HepG2 (cell line): ENCODE measurements at regions not wholly inside any gene's neighbourhood (a gene's known extent, or its start where the extent isn't known, plus 50 kb on each side); places are given as distances from the start of the nearest gene placed in this dataset.

ENCODE experiments used
- ATAC-seq: fragments of 200-7000 bp; cut with Tn5 transposase; 3 replicates; pipeline ENCODE4 v1.9.1; 2020; ENCODE audit warnings: mild to moderate bottlenecking, moderate library complexity
- BruUV-seq: library from RNA; stranded (reverse); fragments of 400-500 nt; replicated peaks from 2 replicates; lab custom pipeline; 2021; lab: Mats Ljungman, UMichigan
- CTCF ChIA-PET: fragments of 300-600 bp; formaldehyde crosslinking; extraction: SDS; loops from one replicate; lab custom pipeline; 2021; ENCODE audit warnings: low total read pairs, inconsistent platforms, low intra/inter-chr PET ratio; lab: Yijun Ruan, JAX
- POLR2A ChIA-PET: fragments of 350-600 bp; sonication (Branson Sonifier 250); formaldehyde crosslinking; loops from one replicate; lab custom pipeline; 2020; ENCODE audit warnings: antibody characterized with exemption, inconsistent platforms; lab: Yijun Ruan, JAX
- DNase-seq: peaks from one replicate; pipeline ENCODE4 v3.0.0-alpha.2; 2015; ENCODE audit warnings: low spot score
- FAIRE-seq: peaks from 3 replicates; lab custom pipeline; 2011; peaks lifted over from hg19 to GRCh38; lab: Jason Lieb, UNC
- H2AFZ ChIP-seq: one replicate; pipeline ENCODE4 v1.6.1; 2011; ENCODE audit warnings: low read length, inconsistent platforms
- H3K27ac ChIP-seq: fragments of 300-600 bp; 3 replicates; pipeline ENCODE4 v1.8.0; 2011; ENCODE audit warnings: mixed run types, mild to moderate bottlenecking, mixed read lengths, low read length, inconsistent platforms; ENCODE audit not compliant: insufficient read depth; ENCODE audit errors: extremely low read length
- H3K27me3 ChIP-seq, 2 experiments: fragments of 200-600 bp in 1 of 2; 2 replicates in 1 of 2; 3 replicates in 1 of 2; pipeline versions ENCODE4 v1.6.0 to v1.8.0; 2011; ENCODE audit warnings: low read length in 2 of 2, mild to moderate bottlenecking in 2 of 2, moderate library complexity in 2 of 2, inconsistent platforms in 1 of 2; ENCODE audit not compliant: insufficient read depth in 2 of 2, control insufficient read depth in 1 of 2
- H3K36me3 ChIP-seq, 2 experiments: fragments of 200-600 bp in 1 of 2; replicated peaks in 1 of 2; 2 replicates in 1 of 2; 3 replicates in 1 of 2; pipeline versions ENCODE4 v1.5.1 to v1.8.0; 2011; ENCODE audit warnings: low read length in 2 of 2, inconsistent platforms in 1 of 2; ENCODE audit not compliant: insufficient read depth in 2 of 2, control insufficient read depth in 1 of 2
- H3K4me1 ChIP-seq: 2 replicates; pipeline ENCODE4 v1.5.1; 2012; ENCODE audit warnings: low read length, inconsistent platforms; ENCODE audit not compliant: insufficient read depth
- H3K4me2 ChIP-seq: 2 replicates; pipeline ENCODE4 v1.6.0; 2011; ENCODE audit warnings: low read depth, low read length, inconsistent platforms
- H3K4me3 ChIP-seq, 3 experiments: fragments of 200-600 bp in 1 of 3; sonication (generic), shearing (Covaris generic) in 1 of 3; replicated peaks in 1 of 3; 2 replicates each; pipeline ENCODE4 v1.5.1; 2011 to 2016; ENCODE audit warnings: low read length in 3 of 3, inconsistent platforms in 2 of 3, low read depth in 2 of 3, mild to moderate bottlenecking in 2 of 3, control low read depth in 1 of 3, mixed read lengths in 1 of 3; ENCODE audit not compliant: insufficient read depth in 1 of 3
- H3K79me2 ChIP-seq: one replicate; pipeline ENCODE4 v1.6.1; 2011; ENCODE audit warnings: low read length, inconsistent platforms; ENCODE audit not compliant: insufficient read depth
- H3K9ac ChIP-seq: 2 replicates; pipeline ENCODE4 v1.6.0; 2011; ENCODE audit warnings: mild to moderate bottlenecking, low read depth, low read length, inconsistent platforms; ENCODE audit not compliant: insufficient read depth
- H3K9me3 ChIP-seq: 2 replicates; pipeline ENCODE4 v1.5.1; 2012; ENCODE audit warnings: mild to moderate bottlenecking, low read length
- H4K20me1 ChIP-seq: 2 replicates; pipeline ENCODE4 v1.6.0; 2011; ENCODE audit warnings: inconsistent platforms, mild to moderate bottlenecking, low read length, moderate library complexity; ENCODE audit not compliant: insufficient read depth
- ARNT2 ChIP-seq: sonication (generic); formaldehyde crosslinking; IDR thresholded peaks from 2 replicates; pipeline ENCODE4 v1.8.0; 2022; ENCODE audit warnings: mild to moderate bottlenecking, low read depth, missing genetic modification reagents, moderate library complexity
- DNMT1 ChIP-seq: sonication (generic); formaldehyde crosslinking; IDR thresholded peaks from 2 replicates; pipeline ENCODE4 v1.5.1; 2020; ENCODE audit warnings: mild to moderate bottlenecking, missing genetic modification reagents
- EEA1 ChIP-seq: sonication (generic); formaldehyde crosslinking; IDR thresholded peaks from 2 replicates; pipeline ENCODE4 v1.5.1; 2020; ENCODE audit warnings: mild to moderate bottlenecking, missing genetic modification reagents, borderline replicate concordance
- GATAD2A ChIP-seq: IDR thresholded peaks from 2 replicates; pipeline ENCODE4 v1.6.1; 2016
- KAT8 ChIP-seq: IDR thresholded peaks from 2 replicates; pipeline ENCODE4 v1.6.1; 2016; ENCODE audit warnings: missing genetic modification reagents, missing compliant biosample characterization
- MTF2 ChIP-seq: sonication (generic); formaldehyde crosslinking; IDR thresholded peaks from 2 replicates; pipeline ENCODE4 v1.5.0; 2020; ENCODE audit warnings: missing genetic modification reagents, borderline replicate concordance
- MXD3 ChIP-seq: IDR thresholded peaks from 2 replicates; pipeline ENCODE4 v1.6.1; 2016; ENCODE audit warnings: mild to moderate bottlenecking, missing biosample characterization, missing genetic modification reagents
- NFE2L1 ChIP-seq: sonication (generic); formaldehyde crosslinking; IDR thresholded peaks from 2 replicates; pipeline ENCODE4 v1.4.0; 2020; ENCODE audit warnings: missing genetic modification reagents, mild to moderate bottlenecking, borderline replicate concordance
- PRDM4 ChIP-seq: sonication (generic); formaldehyde crosslinking; IDR thresholded peaks from 2 replicates; pipeline ENCODE4 v1.9.0; 2021; ENCODE audit warnings: missing genetic modification reagents, borderline replicate concordance
- REL ChIP-seq: sonication (generic); formaldehyde crosslinking; conservative IDR thresholded peaks from 2 replicates; pipeline ENCODE4 v1.8.0; 2022; ENCODE audit warnings: mild to moderate bottlenecking, missing genetic modification reagents, moderate library complexity
- SRSF9 ChIP-seq: fragments of 200-400 bp; formaldehyde crosslinking; IDR thresholded peaks from 2 replicates; pipeline ENCODE4 v1.6.1; 2018; ENCODE audit warnings: borderline replicate concordance, mild to moderate bottlenecking, low read depth, low read length; ENCODE audit not compliant: insufficient read depth, poor library complexity, severe bottlenecking
- TEAD2 ChIP-seq: sonication (generic); formaldehyde crosslinking; IDR thresholded peaks from 2 replicates; pipeline ENCODE4 v1.9.0; 2021; ENCODE audit warnings: missing genetic modification reagents
- TEAD3 ChIP-seq: optimal IDR thresholded peaks from 2 replicates; pipeline ENCODE3; 2016; ENCODE audit warnings: borderline replicate concordance
- ZBTB7B ChIP-seq: sonication (generic); formaldehyde crosslinking; IDR thresholded peaks from 2 replicates; pipeline ENCODE4 v1.4.0; 2020; ENCODE audit warnings: missing genetic modification reagents
- ZNF24 ChIP-seq: fragments of 450-650 bp; IDR thresholded peaks from 2 replicates; pipeline ENCODE4 v1.6.1; 2017; ENCODE audit warnings: antibody characterized with exemption, mild to moderate bottlenecking
- ZNF253 ChIP-seq: sonication (generic); formaldehyde crosslinking; IDR thresholded peaks from 2 replicates; pipeline ENCODE4 v1.8.0; 2022; ENCODE audit warnings: mild to moderate bottlenecking, missing genetic modification reagents, borderline replicate concordance
- ZNF350 ChIP-seq: sonication (generic); formaldehyde crosslinking; IDR thresholded peaks from 2 replicates; pipeline ENCODE4 v1.4.0; 2020; ENCODE audit warnings: mild to moderate bottlenecking, low read depth, missing genetic modification reagents, borderline replicate concordance
- ZNF670 ChIP-seq: sonication (generic); formaldehyde crosslinking; IDR thresholded peaks from 2 replicates; pipeline ENCODE4 v1.8.0; 2022; ENCODE audit warnings: mild to moderate bottlenecking, missing genetic modification reagents, borderline replicate concordance
- ZSCAN9 ChIP-seq: IDR thresholded peaks from 2 replicates; pipeline ENCODE4 v1.6.1; 2016; ENCODE audit warnings: borderline replicate concordance
- WGBS: methylation state at CpG from one replicate; pipeline ENCODE4 v1.1.6; 2017; ENCODE audit warnings: low lambda C conversion rate; 5-methylcytosine and 5-hydroxymethylcytosine counted together
- in situ Hi-C: cut with HindIII; loops from 2 replicates; pipeline ENCODE4 v1.10.0; 2017; ENCODE audit warnings: low pct_unique_long_range_greater_than_20kb; ENCODE audit not compliant: extremely low pct_ligation_motif_present
- intact Hi-C: fragments of 100-400 bp; cut with micrococcal nuclease; formaldehyde crosslinking; loops from one replicate; pipeline ENCODE4 v1.10.0; 2022; ENCODE audit not compliant: unreplicated experiment

GRCh38 chr5:136905571-136905970 lies 540.2 kb upstream of the TRPC7 start:
- POLR2A ChIA-PET: no interaction called here
- Histone ChIP-seq H3K27me3 (peaks cover 0 to 3% of the 10 kb centered on the region in 2 experiments; a peak in 1 of 5 replicates), H4K20me1 (no peaks in the 10 kb centered on the region), H3K27ac (no peak overlapping the region), H3K4me3 (no peak overlapping the region), H3K4me1 (no peaks in the 10 kb centered on the region), H3K4me2 (no peak overlapping the region), H2AFZ (no peak overlapping the region), H3K9ac (no peak overlapping the region), H3K36me3 (no peaks in the 10 kb centered on the region), H3K79me2 (no peaks in the 10 kb centered on the region), H3K9me3 (no peaks in the 10 kb centered on the region)
- no TSS peak for BruUV-seq
- DNase-seq (no peak), ATAC-seq (no peak), FAIRE-seq (no peak)
- in situ Hi-C loops (no loop called here), intact Hi-C loops (no loop called here)
- TF ChIP-seq SRSF9 (no peak), EEA1 (CRISPR knock-in tag) (no peak), ARNT2 (CRISPR knock-in tag) (no peak), ZNF350 (CRISPR knock-in tag) (no peak), MXD3 (CRISPR knock-in tag) (no peak), TEAD2 (no peak)
- TF ChIP-seq, all 625 proteins: peak for 0
- CTCF ChIA-PET: no interaction called here

GRCh38 chr5:136894070-136894469 lies 528.7 kb upstream of the TRPC7 start:
- BruUV-seq: no TSS peak
- H3K4me2 ChIP-seq: no peak overlapping the region
- WGBS: 1% methylated on average over 5 of the region's 5 CpGs
- no peaks in the 10 kb centered on the region for H3K79me2 ChIP-seq
- in situ Hi-C loops: no loop called here
- H3K27me3 ChIP-seq: no peaks in the 10 kb centered on the region
- no peak for DNase-seq
- ATAC-seq: no peak
- intact Hi-C loops: no loop called here
- TF ChIP-seq ZNF24 (no peak), ZNF253 (CRISPR knock-in tag) (no peak), MTF2 (CRISPR knock-in tag) (no peak), PRDM4 (CRISPR knock-in tag) (no peak), GATAD2A (no peak), NFE2L1 (CRISPR knock-in tag) (no peak), REL (no peak), ARNT2 (CRISPR knock-in tag) (no peak), ZBTB7B (CRISPR knock-in tag) (no peak), ZNF670 (CRISPR knock-in tag) (no peak), DNMT1 (no peak), ZSCAN9 (CRISPR knock-in tag) (no peak), TEAD3 (CRISPR knock-in tag) (no peak), KAT8 (CRISPR knock-in tag) (no peak)
- H2AFZ ChIP-seq: no peak overlapping the region
- H3K9ac ChIP-seq: no peak overlapping the region
- H3K36me3 ChIP-seq: no peaks in the 10 kb centered on the region
- FAIRE-seq: no peak
- H3K4me1 ChIP-seq: no peaks in the 10 kb centered on the region
- H3K9me3 ChIP-seq: no peaks in the 10 kb centered on the region
- no peak overlapping the region for H3K4me3 ChIP-seq
- no peaks in the 10 kb centered on the region for H4K20me1 ChIP-seq
- CTCF ChIA-PET: no interaction called here
- POLR2A ChIA-PET: no interaction called here
- no peak overlapping the region for H3K27ac ChIP-seq
